Lung (tissue), 11 donors: ENCODE measurements at regions not wholly inside any gene's neighbourhood (a gene's known extent, or its start where the extent isn't known, plus 50 kb on each side); places are given as distances from the start of the nearest gene placed in this dataset.

ENCODE experiments used
- ATAC-seq: fragments of 200-7000 bp; cut with Tn5 transposase; one replicate; pipeline ENCODE4 v1.9.1; 2020; ENCODE audit warnings: moderate number of reproducible peaks; ENCODE audit not compliant: insufficient read depth, low FRiP score
- DNase-seq, 3 donors: peaks; one replicate each; pipeline ENCODE4 v3.0.0-alpha.2; 2013 to 2017
- H3K27ac ChIP-seq, 2 donors: one replicate each; pipeline ENCODE4 v1.5.1; 2013; ENCODE audit warnings: mild to moderate bottlenecking in 2 of 2, moderate library complexity in 2 of 2, control low read depth in 1 of 2, inconsistent platforms in 1 of 2, low read depth in 1 of 2, low read length in 1 of 2
- H3K27me3 ChIP-seq, 3 donors: one replicate each; pipeline ENCODE4 v1.5.1; 2013; ENCODE audit warnings: low read length in 2 of 3; ENCODE audit not compliant: control insufficient read depth in 3 of 3, insufficient read depth in 3 of 3
- H3K36me3 ChIP-seq, 4 donors: one replicate each; pipeline ENCODE4 v1.5.1; 2013; ENCODE audit warnings: low read length in 4 of 4, mild to moderate bottlenecking in 1 of 4, moderate library complexity in 1 of 4; ENCODE audit not compliant: control insufficient read depth in 4 of 4, insufficient read depth in 4 of 4
- H3K4me1 ChIP-seq, 5 donors: one replicate each; pipeline ENCODE4 v1.5.1; 2013; ENCODE audit warnings: low read length in 5 of 5, mild to moderate bottlenecking in 2 of 5, moderate library complexity in 1 of 5; ENCODE audit not compliant: control insufficient read depth in 5 of 5, insufficient read depth in 5 of 5
- H3K4me3 ChIP-seq: one replicate; pipeline ENCODE4 v1.5.1; 2013; ENCODE audit warnings: mild to moderate bottlenecking, control low read depth, moderate library complexity
- H3K9ac ChIP-seq, 2 donors: one replicate each; pipeline ENCODE4 v1.5.1; 2013; ENCODE audit warnings: low read length in 2 of 2, control low read depth in 1 of 2; ENCODE audit not compliant: insufficient read depth in 1 of 2
- H3K9me3 ChIP-seq, 4 donors: one replicate each; pipeline ENCODE4 v1.5.1; 2013; ENCODE audit warnings: low read length in 3 of 4, mild to moderate bottlenecking in 1 of 4, moderate library complexity in 1 of 4; ENCODE audit not compliant: control insufficient read depth in 4 of 4, insufficient read depth in 3 of 4
- WGBS, 2 donors: extraction: QIAGEN DNeasy Blood & Tissue Kit; methylation state at CpG; one replicate each; pipeline ENCODE4 v1.1.7; 2013; 5-methylcytosine and 5-hydroxymethylcytosine counted together
- TF ChIP-seq, protein P1 (sequence below): IDR thresholded peaks from 2 replicates; pipeline ENCODE4 v1.5.1; 2012; ENCODE audit warnings: mild to moderate bottlenecking; ENCODE audit errors: control extremely low read depth, extremely low read depth
- donor health status: control.
- donor health status: control.
- donor health status: Bipolar disorder and iron deficiency.
- donor health status: healthy.
- donor health status: DM: yes; HTN: yes; CAD: no.

DNA sequence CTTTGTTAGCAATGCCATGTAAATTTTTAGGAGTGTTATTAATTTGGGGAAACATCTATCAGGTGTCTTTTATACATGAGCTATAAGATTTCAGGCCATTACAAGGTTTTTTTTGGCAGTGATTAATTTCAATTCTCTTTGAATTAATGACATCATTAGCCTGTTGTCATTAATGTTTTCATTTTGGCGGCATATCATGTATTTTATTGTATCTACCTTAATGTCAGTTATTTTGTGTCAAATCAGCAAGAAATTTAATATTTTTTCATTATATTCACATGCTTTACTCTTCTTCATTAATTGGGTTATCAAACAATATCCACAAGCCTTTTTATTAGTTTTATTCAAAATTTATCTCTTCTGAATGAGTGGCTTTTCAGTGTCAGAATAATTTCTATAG is 153.0 kb upstream of the CAND1 start:
- no peaks in the 10 kb centered on the region for H3K36me3 ChIP-seq
- TF ChIP-seq, protein P1, sequence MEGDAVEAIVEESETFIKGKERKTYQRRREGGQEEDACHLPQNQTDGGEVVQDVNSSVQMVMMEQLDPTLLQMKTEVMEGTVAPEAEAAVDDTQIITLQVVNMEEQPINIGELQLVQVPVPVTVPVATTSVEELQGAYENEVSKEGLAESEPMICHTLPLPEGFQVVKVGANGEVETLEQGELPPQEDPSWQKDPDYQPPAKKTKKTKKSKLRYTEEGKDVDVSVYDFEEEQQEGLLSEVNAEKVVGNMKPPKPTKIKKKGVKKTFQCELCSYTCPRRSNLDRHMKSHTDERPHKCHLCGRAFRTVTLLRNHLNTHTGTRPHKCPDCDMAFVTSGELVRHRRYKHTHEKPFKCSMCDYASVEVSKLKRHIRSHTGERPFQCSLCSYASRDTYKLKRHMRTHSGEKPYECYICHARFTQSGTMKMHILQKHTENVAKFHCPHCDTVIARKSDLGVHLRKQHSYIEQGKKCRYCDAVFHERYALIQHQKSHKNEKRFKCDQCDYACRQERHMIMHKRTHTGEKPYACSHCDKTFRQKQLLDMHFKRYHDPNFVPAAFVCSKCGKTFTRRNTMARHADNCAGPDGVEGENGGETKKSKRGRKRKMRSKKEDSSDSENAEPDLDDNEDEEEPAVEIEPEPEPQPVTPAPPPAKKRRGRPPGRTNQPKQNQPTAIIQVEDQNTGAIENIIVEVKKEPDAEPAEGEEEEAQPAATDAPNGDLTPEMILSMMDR = no peak
- no peaks in the 10 kb centered on the region for H3K27me3 ChIP-seq
- ATAC-seq (no peak), DNase-seq (no peak)
- H3K9me3 ChIP-seq = no peaks in the 10 kb centered on the region
- no peak overlapping the region for H3K4me3 ChIP-seq
- H3K9ac ChIP-seq = no peak overlapping the region
- H3K4me1 ChIP-seq = no peaks in the 10 kb centered on the region
- WGBS, 2 donors = 94 to 95% methylated on average over 1 of the region's 1 CpG
- no peak overlapping the region for H3K27ac ChIP-seq

DNA sequence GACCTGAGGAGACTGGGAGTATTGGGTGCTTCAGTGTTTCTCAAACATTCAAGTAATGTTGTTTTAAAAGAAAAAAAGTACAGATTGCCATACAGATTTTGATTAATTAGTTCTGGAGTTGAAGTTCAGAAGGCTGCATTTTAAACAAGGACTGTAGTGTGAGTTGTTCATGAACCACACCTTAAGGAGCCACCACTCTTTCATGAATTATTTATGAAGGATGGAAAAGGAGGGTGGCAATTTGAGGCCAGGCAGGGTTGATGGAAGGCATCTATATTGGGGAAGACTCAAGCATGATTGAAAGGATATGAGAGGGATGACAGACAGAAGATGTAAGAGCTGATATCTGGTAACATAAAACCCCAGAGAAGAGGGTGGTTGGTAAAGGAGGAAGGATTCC is 146.6 kb upstream of the CAND1 start:
- DNase-seq (no peak), ATAC-seq (no peak)
- Histone ChIP-seq H3K9me3 (no peaks in the 10 kb centered on the region), H3K9ac (no peak overlapping the region), H3K4me1 (no peaks in the 10 kb centered on the region), H3K27me3 (no peaks in the 10 kb centered on the region), H3K27ac (no peak overlapping the region), H3K36me3 (no peaks in the 10 kb centered on the region), H3K4me3 (no peak overlapping the region)
- TF ChIP-seq, protein P1 = no peak

DNA sequence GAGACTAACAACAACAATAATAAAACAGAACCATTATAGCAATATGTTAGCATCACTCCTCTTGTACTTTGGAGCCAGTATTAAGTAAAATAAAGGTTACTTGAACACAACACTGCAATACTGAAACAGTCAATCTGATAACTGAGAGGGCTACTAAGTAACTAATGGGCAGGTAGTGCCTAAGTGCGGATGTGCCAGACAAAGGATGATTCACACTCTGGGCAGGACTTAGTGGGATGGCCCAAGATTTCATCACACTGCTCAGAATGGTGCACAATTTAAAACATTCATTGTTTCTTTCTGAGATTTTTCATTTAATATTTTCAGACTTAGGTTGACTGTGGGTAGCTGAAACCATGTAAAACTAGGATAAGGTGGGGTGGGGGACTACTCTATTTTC is 131.9 kb upstream of the CAND1 start:
- no peak for DNase-seq
- 89 to 98% methylated on average over 1 of the region's 1 CpG for WGBS, 2 donors
- no peaks in the 10 kb centered on the region for H3K36me3 ChIP-seq
- H3K27me3 ChIP-seq = no peaks in the 10 kb centered on the region
- H3K27ac ChIP-seq = no peak overlapping the region
- H3K4me3 ChIP-seq = no peak overlapping the region
- no peak for ATAC-seq
- H3K9ac ChIP-seq = no peak overlapping the region
- no peaks in the 10 kb centered on the region for H3K4me1 ChIP-seq
- H3K9me3 ChIP-seq = peaks cover 0 to 2% (median 0%) of the 10 kb centered on the region in 4 donors
- TF ChIP-seq, protein P1 = no peak

DNA sequence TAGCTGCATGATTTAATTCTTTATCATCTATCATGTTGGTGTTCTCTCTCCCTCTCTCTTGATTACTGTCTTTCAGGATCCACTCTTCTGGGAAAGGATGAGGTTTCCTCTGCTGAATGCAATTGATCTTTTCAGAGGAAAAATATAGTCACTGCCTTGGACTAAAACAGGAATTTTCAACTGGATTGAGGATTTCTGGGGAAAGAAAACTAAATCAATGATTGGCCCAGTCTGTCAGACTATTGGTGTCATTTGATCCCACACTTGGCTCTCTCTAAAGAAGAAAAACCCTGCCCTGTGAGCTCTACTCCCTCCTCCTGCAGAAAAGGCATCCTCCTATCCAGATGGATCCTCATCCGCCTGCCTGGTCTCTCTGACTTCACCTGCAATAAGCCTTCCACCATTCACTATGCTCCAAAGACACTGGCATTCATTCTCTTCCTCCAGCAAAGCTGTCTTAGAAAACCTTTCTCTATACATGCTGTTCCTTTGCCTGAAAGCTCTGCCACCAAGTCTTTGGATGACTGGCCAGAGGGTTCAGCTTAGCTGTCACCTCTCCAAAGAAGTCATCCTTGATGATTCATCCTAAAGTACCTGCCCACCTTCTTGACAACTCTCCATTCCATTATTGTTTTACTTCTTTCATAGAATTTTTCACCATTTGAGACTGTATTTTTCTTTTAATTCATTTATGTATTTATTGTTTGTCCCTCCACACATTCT is 127.7 kb upstream of the CAND1 start:
- no peaks in the 10 kb centered on the region for H3K27me3 ChIP-seq
- no peak for DNase-seq
- H3K4me3 ChIP-seq = no peak overlapping the region
- no peak for ATAC-seq
- no peak overlapping the region for H3K27ac ChIP-seq
- no peaks in the 10 kb centered on the region for H3K36me3 ChIP-seq
- no peaks in the 10 kb centered on the region for H3K4me1 ChIP-seq
- H3K9me3 ChIP-seq = no peaks in the 10 kb centered on the region
- no peak overlapping the region for H3K9ac ChIP-seq
- TF ChIP-seq, protein P1 = no peak
- 83 to 88% methylated on average over 1 of the region's 1 CpG for WGBS, 2 donors
